Amygdala (tissue), 56 donors: ENCODE measurements at regions not wholly inside any gene's neighbourhood (a gene's known extent, or its start where the extent isn't known, plus 50 kb on each side); places are given as distances from the start of the nearest gene placed in this dataset.

Experiments used
- DNase-seq, 56 donors: peaks; one replicate each; lab custom pipeline; 2025; lab: John Stamatoyannopoulos, UW

DNA sequence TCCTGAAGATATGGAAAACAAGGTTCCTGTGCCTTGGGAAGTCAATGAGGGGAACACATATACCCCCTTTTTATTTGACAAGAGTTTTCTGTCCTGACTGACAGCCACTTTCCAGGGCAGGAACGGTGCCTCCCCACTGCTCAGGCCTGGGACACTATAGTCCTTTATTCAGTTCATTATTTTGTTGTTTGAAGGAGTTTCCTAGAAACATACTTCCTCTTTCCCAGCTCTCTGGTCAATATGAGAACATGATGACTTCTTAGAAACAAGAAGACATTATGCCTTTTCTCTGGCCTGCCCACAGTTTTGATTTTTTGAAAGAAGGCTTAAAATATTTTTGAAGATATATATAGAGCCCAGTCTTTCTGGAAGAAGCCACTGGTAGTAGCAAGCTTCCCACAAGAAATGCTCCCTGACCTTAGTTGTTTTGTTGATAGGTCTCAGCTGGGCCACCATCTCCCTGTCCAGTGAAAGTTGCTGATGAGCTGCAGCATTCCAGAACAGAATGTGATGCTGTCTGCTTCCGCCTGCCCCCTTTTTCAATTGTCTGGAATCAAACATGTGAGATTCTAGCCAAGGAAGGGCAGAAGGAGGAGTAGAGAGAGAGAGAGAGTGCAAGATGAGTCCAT lies 122.7 kb upstream of the ADRA1D start:
- DNase-seq, result no peak

DNA sequence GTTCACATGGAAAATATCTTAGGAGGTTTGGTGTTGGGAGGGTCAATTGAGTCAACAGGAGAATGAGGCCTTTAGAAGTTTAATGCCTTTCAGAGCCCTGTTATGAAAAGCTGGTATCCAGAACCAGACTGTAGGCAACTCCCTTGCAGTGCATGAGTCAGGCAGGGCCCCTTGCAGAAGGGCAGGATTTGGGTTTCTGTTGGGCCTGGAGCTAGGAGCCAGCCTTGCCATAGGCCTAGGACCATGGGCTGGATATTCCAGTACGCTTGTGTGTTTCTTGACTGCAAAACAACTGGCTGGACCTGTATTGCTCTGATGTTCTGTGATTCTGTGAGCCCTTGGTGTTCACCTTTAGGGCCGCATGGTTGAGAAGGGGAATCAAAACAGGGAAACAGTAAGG lies 121.8 kb upstream of the ADRA1D start:
- DNase-seq, result no peak

DNA sequence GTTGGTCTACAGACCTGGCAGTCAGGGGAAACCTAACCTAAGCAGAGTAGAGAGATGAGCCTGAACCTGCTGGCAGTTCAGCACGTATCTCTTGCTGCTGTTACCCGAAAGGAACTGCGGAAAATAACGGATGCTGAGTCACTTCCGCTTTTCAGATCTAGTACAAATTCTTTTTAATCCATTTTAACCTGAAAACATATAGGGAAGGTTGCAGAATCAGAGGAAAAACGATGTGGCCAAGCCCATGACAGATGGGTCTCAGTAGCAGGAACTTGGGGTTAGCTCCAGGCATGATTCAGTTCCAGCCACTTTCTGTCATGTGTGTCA lies 120.7 kb upstream of the ADRA1D start:
- no peak for DNase-seq

DNA sequence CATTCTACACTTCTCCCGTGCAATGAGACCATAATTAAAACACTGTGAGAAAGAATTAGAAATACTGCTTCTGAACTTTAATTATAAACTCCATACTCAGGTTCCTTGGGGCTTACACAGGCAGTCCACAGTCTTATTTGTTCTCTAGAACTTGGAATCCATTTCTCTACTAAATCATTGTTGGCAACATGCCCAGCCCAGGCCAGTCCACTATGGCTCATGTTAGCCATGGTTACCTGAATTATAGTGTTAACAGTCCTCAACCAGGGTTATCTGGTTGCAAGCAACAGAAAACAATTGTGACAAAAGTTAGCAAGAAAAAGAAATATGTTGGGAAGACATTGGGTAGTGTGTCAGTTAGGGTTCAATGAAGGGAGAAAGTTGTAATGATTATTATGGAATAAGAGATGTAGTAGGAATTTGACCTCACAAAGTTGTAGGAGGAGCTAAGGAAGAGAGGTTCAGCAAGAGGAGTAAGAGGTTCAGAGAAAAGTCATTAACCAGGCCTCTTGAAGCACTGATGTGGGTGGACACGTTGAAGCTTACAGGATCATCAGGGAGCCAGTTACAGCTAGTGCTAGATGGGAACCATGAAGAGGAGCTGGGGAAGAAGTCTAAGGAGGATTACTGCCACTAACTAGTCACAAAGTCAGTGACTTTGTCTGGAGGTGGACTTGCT lies 120.2 kb upstream of the ADRA1D start:
- DNase-seq, result no peak

DNA sequence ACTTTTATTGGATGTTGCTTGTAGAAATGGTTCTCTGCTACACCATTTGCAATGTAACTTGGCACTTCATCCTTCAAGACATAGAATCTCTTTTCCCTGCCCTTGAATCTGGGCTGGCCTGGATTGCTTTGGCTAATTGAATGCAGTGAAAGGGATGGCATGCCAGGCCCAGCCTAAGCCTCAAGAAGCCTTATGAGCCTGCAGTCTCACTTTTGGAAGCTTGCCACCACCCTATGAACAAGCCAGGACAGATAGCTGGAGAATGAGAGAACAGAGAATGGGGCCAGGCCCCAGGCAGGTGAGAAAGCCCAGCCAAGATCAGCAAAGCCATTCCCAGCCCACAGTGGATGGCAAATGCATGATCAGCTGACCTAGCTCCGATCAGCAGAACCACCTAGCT lies 117.0 kb upstream of the ADRA1D start:
- no peak for DNase-seq

DNA sequence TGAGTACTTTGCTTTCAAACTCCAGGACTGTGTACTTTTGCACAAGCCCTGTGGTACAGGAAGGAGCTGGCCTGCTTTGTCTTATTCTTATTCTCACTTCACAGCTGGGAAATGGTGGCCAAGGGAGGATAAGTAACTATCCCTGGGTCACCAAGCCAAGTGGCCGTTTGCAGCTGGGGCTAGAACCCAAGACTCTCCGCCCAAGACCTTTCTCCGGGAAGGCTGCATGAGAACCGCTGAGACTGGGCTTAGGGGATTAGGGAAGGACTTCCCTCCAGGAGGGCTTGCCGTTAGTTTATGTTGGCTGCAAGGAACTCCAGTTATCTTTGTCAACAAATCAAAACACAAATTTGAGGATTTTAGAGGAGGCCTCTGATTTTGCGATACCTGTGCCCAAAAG lies 109.5 kb upstream of the ADRA1D start:
- DNase-seq, result no peak

GRCh38 chr20:4352348-4352747 lies 103.3 kb upstream of the ADRA1D start:
- no peak for DNase-seq

- no peak for DNase-seq
Measured at GRCh38 chr20:4350096-4350495, 101.0 kb upstream of the ADRA1D start.

DNA sequence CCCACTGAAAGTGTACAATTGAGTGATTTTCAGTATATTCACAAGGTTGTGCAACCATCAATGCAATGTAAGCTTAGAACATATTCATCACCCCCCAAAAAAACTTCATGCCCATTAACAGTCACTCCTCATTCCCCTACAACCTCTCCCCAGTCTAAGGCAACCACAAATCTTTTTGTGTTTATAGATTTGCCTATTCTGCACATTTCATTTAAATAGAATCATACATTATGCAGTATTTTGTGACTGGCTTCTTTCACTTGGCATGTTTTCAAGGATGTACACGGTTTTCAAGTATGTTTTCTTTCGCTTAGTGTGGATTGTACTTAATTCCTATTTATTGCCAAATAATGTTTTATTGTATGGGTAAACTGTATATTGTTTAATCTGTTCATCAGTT lies 95.6 kb upstream of the ADRA1D start:
- no peak for DNase-seq

DNA sequence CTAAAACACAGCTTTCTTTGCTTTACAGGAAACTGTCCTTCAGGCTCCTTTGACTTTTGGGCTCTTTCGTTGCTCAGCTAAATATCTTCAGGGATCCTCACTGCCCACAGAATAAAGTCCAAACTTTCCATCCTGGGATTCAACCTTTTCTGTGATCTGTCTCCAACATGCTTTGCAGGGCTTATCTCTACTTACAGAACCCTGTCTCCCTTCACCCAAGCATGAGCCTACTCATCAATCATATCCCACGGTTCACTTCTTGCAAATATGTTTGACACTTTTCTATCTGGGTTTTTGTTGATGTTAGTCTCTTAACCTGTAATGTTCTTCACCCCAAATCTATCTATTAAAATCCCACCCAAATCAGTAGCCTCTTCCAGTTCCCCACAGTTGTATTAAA lies 93.5 kb upstream of the ADRA1D start:
- DNase-seq, result no peak

DNA sequence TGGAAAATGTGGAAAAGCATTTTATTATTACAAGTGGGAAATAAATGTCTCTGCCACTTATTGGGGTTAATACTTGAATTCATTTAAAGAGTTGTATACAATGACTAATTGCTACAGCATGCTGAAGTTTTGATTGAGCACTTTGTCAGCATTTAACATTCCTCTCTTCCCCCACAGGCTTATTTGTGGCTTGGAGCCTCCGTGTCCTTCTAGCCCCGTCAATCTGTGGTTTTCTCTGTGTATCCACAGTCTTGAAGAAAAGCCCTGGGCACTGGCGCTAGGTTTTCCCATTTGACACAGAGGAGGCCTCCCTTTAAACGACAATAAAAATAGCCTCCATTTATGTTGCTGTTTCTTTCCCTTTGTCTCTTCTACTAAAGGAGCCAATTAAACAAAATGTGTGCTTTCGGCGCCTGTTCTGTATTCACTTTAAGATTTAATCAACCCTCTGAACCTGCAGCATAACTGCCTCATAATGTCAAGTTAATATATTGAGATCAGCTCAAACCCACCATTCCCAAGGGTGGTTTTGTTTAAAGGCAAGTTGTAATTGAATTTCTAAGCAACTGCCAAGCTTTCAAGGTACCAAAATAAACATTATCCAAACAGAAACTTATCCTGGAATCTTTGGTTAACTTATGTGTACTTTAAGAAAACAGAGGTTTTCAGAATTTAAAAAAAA lies 92.9 kb upstream of the ADRA1D start:
- DNase-seq, result no peak

- no peak for DNase-seq
Measured at GRCh38 chr20:4335722-4336121, 86.6 kb upstream of the ADRA1D start.

GRCh38 chr20:4332121-4332860 lies 83.2 kb upstream of the ADRA1D start:
- DNase-seq, result no peak

- DNase-seq, result no peak
Measured at GRCh38 chr20:4330011-4330410, 80.9 kb upstream of the ADRA1D start.

GRCh38 chr20:4329232-4329631 lies 80.1 kb upstream of the ADRA1D start:
- DNase-seq, result no peak

DNA sequence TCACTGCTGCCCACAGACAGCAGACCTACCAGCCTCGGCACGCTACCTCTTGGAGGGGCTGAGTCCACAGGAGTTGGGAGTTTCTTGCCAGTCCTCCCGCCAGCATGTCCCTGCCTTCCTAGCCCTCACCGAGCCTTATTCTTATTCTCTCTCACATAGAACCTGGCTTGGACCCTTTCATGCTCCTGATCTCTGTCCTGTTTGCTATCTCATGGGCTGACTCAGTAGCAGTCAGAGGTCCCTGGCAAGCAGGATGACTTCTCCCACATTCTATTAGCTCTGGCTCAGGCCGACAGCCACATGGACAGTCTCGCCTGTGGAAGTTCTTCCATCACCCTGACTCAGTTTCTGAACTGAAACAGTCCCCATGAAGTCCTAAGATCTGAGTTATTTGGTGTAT lies 79.5 kb upstream of the ADRA1D start:
- no peak for DNase-seq

DNA sequence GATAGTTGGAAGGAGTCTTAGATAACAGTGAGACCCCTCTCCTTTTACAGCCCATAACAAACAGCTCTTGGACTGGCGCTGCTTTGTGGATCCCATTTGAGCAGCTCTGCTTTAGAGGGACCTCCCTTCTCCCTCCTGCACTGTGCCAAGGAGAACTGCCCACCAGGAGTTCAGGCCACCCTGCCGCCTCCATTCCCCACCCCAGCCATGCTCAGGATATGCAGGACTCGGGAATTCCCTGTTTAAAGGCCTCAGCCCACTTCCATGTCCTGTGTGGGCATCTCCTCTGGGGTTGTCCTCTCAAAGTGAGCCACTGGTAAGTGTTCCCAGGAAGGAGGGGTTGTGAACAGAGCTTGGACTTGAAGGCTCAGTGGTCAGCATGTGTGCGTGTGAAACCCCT lies 78.9 kb upstream of the ADRA1D start:
- DNase-seq, result no peak

DNA sequence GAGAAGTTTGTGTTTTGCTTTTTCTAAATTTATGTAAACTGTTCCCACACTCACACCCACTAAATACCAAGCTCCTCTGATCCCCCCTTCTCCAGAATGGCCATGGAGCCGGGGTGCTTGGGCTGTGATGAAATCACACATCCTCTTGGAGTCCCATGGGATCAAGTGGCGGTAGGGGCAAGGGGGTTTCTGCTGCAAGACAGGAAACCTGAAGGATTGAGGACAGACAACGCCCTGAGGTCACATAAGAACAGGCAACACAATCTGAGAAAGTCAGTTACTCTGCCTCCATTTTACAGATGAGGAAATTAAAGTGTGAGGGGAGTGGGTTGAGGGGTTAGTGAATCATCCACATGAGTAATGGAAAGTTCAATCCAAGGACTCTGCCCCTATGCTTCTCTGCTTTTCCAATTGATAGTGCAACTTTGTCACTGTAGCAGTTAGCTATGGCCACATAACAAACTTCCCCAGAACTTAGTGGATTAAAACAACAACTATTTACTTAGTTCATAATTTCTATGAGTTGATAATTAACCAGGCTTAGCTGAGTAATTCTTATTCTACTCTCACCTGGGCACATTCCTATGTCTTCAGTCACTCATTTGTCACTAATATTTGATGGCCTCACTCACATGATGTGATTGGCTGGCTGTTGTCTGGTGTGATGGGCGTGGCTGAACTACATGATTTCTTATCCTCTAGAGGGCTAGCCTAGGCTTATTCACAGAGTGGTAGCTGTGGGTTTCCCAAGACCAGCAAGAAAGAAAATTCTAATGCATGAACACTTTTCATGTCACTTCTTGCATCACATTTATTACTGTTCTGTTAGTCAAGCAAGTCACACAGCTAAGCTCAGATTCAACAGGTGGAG lies 77.3 kb upstream of the ADRA1D start:
- DNase-seq, result no peak

DNA sequence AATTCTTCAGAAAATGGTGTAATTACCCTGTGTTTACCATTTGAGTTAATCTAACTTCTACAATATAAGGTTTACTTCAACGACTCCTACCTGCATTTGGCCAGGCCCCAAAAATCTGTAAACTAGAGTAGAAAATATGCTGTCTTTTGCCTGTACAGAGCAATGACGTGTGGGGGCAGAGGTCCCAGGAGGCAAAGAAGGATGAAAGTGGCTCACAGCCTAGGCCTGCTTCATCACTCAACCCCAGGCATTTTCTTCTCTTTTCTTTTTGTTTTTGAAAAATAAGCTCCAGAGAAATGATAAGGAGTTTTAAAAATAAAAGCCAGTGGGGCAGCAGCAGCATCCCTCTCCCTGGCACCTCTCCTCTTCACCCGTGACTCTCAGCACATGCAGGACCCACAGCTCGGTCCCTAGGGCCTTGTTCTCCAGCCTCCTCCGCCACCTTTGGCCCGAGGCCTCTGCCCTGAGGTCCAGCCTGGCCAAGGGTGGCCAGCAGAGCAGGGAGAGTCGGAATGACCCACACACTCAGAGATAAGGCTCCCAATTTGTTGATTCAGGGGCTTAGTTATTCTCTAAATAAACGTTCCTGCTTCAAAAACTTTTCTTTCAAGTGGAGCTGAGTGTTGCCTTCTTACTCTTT lies 76.6 kb upstream of the ADRA1D start:
- DNase-seq, result no peak

DNA sequence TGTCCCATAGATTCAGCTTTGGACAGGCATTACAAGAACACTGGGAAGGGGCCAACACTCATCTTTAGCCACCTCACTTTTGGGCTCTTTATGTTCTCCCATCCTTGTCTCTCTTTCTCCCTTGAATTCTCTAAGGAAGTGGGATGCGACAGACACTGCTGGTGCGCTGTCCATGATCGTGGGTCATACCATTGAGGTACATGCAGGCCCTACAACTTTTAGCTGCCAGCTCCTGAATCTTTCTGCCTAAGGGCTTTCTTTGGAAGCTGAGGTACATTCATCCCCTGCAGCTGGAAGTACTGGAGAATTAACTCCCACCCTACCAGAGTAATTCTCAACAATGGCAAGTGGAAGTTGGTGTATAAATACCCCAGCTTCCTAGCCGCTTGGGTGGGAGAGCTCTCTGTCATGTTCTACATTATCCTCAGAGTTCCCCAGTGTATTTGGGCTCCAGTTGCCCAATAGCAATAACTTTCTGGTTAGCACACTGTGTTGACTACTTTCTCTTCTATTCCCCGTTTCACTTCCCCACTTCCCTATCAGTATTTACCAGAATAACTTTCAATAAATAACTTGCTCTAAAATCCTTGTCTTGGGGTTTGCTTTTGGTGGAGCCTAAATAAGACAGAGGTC lies 75.6 kb upstream of the ADRA1D start:
- no peak for DNase-seq
